T-helper 1 cell (primary cell): ENCODE measurements at regions not wholly inside any gene's neighbourhood (a gene's known extent, or its start where the extent isn't known, plus 50 kb on each side); places are given as distances from the start of the nearest gene placed in this dataset.
"Not testable (repeated sequence)": the region's sequence is repeated elsewhere in the genome, so short reads cannot be mapped to it uniquely, and the experiment has no call there.

Source experiments
- DNase-seq, 5 donors: peaks; one replicate each; pipeline ENCODE4 v3.0.0-alpha.2; 2012 to 2020

- DNase-seq = not testable (repeated sequence)
Measured at GRCh38 chr20:26373066-26373465, 676.4 kb upstream of the ZNF337 start.

- DNase-seq = no peak
Measured at GRCh38 chr20:26354511-26354910, 657.9 kb upstream of the ZNF337 start.

- DNase-seq = no peak
Measured at GRCh38 chr20:26347396-26347795, 650.7 kb upstream of the ZNF337 start.

DNA sequence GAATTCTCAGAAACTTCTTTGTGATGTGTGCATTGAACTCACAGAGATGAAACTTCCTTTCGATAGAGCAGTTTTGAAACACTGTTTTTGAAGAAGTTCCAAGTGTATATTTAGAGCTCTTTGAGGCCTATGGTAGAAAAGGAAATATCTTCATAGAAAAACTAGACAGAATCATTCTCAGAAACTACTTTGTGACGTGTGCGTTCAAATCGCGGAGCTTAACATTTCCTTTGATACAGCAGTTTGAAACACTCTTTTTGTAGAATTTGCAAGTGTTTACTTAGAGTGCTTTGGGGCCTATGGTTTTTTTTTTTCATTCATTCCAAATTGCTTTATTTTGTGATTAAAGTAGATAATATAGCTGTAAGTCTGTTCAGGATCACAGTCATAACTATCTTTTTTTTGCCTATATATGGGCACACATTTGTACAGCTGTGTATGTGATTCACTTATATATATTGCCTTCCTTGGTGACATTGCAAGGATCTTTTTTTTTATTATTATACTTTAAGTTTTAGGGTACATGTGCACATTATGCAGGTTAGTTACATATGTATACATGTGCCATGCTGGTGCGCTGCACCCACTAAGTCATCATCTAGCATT is 643.9 kb upstream of the ZNF337 start:
- peak in 1 of 5 donors; percentile 6 for DNase-seq

DNA sequence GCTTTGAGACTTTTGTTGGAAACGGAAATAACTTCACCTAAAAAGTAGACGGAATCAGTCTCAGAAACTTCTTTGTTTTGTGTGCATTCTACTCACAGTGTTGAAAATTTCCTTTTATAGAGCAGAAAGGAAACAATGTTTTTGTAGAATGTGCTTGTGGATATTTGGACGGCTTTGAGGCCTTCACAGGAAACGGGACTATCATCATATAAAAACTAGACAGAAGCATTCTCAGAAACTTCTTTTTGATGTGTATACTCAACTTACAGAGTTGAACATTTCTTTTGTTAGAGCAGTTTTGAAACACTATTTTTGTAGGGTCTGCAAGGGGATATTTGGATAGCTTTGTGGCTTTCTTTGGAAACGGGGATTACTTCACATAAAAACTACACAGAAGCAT is 627.5 kb upstream of the ZNF337 start:
- DNase-seq = no peak

GRCh38 chr20:26315054-26315453 is 618.4 kb upstream of the ZNF337 start:
- DNase-seq = no peak

GRCh38 chr20:26309720-26310119 is 613.1 kb upstream of the ZNF337 start:
- DNase-seq = peak in 1 of 5 donors; percentile 11

DNA sequence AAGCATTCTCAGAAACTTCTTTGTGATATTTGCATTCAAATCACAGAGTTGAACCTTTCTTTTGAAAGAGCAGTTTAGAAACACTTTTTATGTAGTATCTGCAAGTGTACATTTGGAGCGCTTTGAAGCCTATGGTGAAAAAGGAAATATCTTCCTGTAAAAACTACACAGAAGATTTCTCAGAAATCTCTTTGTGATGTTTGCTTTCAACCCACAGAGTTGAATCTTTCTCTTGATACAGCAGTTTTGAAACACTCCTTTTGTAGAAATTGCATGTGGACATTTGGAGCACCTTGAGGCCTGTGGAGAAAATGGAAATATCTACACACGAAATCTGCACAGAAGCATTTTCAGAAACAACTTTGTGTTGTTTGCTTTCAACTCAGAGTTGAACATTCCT is 612.3 kb upstream of the ZNF337 start:
- peak in 1 of 5 donors; percentile 14 for DNase-seq

GRCh38 chr20:26295006-26295405 is 598.4 kb upstream of the ZNF337 start:
- no peak for DNase-seq

GRCh38 chr20:26288379-26289061 is 591.9 kb upstream of the ZNF337 start:
- DNase-seq = peak in 1 of 5 donors; percentile 16

- no peak for DNase-seq
Measured at GRCh38 chr20:26279238-26279637, 582.6 kb upstream of the ZNF337 start.

DNA sequence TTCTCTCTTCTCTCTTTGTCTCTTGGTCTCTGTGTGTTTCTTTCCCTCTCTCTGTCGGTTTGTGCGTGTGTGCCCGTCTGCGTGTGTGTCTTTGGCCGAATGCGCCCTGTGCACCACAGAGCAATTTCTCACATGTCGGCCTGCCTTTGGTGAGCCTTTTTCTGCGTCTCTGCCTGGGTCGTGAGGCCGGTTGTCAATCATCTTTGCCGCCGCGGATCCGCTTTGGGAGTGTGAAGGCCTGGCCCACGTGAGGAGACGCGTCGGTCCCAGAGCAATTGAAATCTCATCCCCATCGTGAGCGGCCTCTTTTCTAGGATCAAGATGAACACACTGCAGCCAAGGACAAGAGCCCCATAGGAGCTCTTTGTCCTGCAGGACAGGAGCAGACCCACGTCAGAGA is 580.7 kb upstream of the ZNF337 start:
- DNase-seq = no peak

DNA sequence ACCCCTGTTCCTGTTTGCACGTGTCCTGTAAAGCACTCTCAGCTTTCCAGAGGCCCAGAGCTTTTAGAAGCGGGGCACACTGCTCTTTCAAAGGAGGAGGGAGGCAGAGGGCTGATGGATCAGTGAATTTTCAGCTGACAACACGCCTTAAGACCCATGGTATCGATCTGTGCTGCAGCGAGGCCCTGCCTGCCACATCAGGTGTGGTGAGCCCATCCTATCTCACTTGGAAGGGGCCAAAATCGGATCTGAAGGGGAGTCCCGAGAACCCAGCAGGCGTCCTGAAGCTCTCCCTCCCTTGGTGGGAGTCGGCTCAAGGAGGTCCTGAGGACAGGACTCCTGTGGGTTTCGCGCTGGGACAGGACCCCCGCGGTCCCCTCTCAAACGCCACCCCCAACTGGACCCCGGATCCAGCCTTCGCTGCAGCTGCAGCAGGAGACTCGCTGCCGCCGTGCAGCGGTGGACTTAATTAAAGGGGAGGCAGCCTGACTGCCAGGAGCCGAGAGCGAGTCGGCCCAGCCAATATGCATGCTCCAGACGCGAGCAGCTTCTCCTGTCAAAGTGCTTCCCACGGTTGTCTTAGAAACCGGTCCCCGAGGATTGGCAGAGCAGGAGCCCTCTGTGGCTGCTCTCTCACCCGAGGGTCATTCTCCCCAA is 580.0 kb upstream of the ZNF337 start:
- DNase-seq = no peak

DNA sequence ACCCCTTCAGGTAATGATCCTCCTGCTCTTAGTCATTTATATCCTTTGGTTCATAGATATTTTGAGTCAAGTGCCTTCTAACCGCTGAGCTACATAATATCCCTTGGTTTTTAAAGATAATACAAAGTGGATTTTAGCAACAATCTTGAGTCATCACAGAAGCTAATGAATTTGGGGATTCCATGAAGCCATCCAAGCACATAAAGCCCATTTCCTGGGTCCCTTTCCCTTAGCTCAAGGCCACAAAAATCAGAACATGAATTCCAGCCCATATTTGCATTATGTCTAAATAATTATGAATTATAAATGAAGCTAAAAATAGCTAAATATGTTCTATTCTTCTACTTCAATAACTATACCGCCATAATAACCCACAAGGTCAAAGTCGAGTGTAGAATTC is 572.1 kb upstream of the ZNF337 start:
- not testable (repeated sequence) for DNase-seq

- DNase-seq = not testable (repeated sequence)
Measured at GRCh38 chr20:26260925-26261324, 564.3 kb upstream of the ZNF337 start.

GRCh38 chr20:26252311-26252975 is 555.8 kb upstream of the ZNF337 start:
- DNase-seq = peak in 1 of 5 donors; percentile 18

GRCh38 chr20:26251376-26251775 is 554.7 kb upstream of the ZNF337 start:
- not testable (repeated sequence) for DNase-seq

DNA sequence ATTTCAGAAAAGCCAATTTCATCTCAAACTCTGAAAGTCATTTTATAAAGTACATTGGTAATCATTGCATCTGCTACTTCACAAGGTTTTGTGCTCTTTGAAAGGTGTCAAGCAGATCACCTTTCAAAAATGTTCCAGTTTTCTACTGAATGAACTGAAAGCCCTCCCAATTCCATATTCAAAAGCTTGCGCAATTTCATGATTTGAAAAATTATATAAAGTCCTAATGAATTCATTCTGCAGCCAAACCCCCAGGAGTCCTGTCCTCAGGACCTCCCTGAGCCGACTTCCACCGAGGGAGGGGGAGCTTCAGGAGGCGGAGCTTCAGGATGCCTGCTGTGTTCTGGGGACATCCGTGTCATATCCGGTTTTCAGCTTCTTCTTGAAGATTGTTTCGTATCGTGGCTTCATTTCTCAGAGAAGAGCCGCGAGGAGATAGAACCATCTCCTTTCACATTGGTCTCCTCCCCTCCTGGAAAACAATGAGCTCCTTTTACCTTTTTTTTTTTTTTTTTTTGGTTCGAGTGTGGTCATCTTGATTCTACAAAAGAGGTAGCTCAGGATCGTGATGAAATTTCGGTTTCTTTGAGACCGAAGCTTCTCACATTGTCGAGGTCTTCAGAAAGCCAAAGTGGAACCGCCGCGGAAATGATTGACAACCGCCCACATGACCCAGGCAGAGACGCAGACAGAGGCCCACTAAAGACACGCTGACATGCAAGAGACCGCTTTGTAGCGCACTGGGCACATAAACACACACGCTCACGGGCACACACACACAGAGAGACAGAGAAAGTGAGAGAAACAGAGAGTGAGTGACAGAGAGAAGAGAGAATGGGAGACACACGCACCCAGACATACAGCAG is 553.8 kb upstream of the ZNF337 start:
- DNase-seq = not testable (repeated sequence)

- DNase-seq = no peak
Measured at GRCh38 chr20:26243731-26244130, 547.1 kb upstream of the ZNF337 start.

GRCh38 chr20:26220609-26221008 is 524.0 kb upstream of the ZNF337 start:
- not testable (repeated sequence) for DNase-seq

DNA sequence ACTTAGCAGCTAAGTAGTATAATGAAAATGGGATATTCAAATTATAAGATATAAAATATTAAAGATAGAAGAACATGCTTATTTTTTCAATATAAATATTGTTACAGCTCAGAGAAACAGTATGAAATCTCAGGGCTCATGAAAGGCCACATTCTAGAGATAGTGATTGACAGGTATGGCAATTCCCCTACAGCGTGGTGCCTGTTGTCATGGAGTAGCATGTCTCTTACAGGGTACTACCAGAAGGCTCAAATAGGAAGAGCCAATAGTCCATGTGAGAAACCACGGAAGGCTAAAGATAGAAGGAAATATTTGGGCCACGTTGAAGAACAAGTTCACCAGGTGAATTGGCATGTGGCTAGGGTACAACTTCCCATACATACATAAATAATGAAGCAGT is 522.9 kb upstream of the ZNF337 start:
- DNase-seq = not testable (repeated sequence)

DNA sequence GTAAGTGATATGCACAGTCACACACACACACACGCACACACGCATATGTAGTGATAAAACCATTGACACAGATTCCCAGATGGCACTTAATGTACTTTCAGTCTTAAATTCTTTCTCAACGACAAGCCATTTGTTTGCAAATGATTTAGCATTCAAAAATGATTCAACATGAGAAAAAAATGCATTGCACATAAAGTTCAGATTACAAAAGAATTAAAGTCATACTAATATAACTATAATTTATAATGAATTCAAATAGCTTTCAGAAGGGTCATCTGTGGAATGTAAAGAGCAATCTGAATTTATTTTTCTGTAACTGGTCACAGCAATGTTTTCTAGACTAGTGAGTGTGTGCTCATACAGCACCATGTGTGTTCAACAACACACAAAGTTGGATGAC is 521.6 kb upstream of the ZNF337 start:
- DNase-seq = no peak

DNA sequence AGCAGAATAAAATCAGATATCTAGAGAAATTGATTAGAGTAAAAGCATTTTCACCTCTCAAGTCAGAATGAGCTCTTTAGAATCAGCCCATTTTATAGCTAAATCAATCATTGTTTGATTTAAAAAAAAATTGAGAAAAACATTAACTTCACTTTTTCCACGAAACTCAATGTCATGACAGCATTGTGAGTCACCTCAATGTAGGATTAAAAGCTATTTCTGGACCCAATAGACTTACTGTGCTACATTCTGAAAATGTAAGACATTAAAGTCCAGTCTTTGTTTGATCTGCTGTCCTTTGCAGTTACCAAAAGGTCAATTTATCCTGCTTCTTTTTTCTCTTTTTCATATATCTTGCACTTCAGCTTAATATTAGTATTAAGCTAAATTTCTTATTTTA is 519.4 kb upstream of the ZNF337 start:
- DNase-seq = no peak
